ENCODE measurements at regions not wholly inside any gene's neighbourhood (a gene's known extent, or its start where the extent isn't known, plus 50 kb on each side); places are given as distances from the start of the nearest gene placed in this dataset.

- no peak for TF ChIP-seq POLR2A (IDR thresholded peaks at IDR 0.05; ENCODE audit: low read length)
- TF ChIP-seq GATA1 (IDR thresholded peaks at IDR 0.05; ENCODE audit: low read depth, low read length): no peak
Measured at GRCh38 chr2:121872651-121873050, 117.2 kb downstream of the TSN start.
